ENCODE measurements at regions not wholly inside any gene's neighbourhood (a gene's known extent, or its start where the extent isn't known, plus 50 kb on each side); places are given as distances from the start of the nearest gene placed in this dataset.

DNA sequence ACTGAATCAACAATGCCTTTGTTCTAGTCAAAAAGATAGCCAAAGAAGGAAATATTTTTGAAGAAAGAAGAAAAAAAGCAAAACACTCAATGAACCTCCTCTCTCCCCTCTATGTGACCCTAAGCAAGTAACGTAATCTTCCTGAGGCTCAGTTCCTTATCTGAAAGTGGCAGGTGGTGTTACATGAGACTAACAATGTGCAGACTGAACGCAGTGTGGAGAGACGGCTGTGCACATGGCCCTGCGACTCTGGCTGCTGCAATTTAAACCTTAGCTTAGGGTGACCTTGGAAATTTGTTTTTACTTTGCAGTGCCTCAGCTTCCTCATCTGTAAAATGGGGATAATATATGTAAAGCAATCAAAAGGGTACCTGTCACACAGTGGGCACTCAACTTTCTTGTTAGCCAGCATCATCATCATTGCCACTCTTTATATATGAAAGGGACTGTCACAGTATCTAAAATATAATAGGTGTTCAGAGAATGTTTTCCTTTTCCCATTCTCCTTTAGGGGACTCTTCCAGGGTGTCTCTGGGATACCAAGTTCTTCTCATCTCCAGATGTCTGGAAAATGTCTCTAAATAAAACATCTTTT lies 100.1 kb upstream of the JUN start (continued):
- TF ChIP-seq, protein P1, sequence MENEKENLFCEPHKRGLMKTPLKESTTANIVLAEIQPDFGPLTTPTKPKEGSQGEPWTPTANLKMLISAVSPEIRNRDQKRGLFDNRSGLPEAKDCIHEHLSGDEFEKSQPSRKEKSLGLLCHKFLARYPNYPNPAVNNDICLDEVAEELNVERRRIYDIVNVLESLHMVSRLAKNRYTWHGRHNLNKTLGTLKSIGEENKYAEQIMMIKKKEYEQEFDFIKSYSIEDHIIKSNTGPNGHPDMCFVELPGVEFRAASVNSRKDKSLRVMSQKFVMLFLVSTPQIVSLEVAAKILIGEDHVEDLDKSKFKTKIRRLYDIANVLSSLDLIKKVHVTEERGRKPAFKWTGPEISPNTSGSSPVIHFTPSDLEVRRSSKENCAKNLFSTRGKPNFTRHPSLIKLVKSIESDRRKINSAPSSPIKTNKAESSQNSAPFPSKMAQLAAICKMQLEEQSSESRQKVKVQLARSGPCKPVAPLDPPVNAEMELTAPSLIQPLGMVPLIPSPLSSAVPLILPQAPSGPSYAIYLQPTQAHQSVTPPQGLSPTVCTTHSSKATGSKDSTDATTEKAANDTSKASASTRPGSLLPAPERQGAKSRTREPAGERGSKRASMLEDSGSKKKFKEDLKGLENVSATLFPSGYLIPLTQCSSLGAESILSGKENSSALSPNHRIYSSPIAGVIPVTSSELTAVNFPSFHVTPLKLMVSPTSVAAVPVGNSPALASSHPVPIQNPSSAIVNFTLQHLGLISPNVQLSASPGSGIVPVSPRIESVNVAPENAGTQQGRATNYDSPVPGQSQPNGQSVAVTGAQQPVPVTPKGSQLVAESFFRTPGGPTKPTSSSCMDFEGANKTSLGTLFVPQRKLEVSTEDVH (IDR thresholded peaks at IDR 0.05; ENCODE audit: low read depth, partially characterized antibody): peak; percentile 17
- peak; percentile 94 to 100 for TF ChIP-seq RCOR1 (IDR thresholded peaks at IDR 0.05; ENCODE audit: borderline replicate concordance in 1 of 2, low read depth in 2 of 2, low read length in 2 of 2)
- TF ChIP-seq, protein P2, sequence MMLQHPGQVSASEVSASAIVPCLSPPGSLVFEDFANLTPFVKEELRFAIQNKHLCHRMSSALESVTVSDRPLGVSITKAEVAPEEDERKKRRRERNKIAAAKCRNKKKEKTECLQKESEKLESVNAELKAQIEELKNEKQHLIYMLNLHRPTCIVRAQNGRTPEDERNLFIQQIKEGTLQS (IDR thresholded peaks at IDR 0.05): no peak
- TF ChIP-seq, protein P2 (CRISPR knock-in tag; conservative IDR thresholded peaks at IDR 0.05): 0 out of 2 replicates have a peak, but pooled peaks have one; percentile 10
- peak; percentile 51; the same call in 1 of the 2 replicates for TF ChIP-seq DDX20 (tag; IDR thresholded peaks at IDR 0.05; ENCODE audit: low read depth)
- peak in 1 of 2 experiments; percentile 44; a peak in 2 of 4 replicates for TF ChIP-seq ETV6 (IDR thresholded peaks at IDR 0.05; ENCODE audit: borderline replicate concordance in 1 of 2, low read depth in 2 of 2, low read length in 1 of 2)
- no peak for TF ChIP-seq ETV6 (CRISPR knock-in tag; IDR thresholded peaks at IDR 0.05; ENCODE audit: borderline replicate concordance)
- 0 out of 2 replicates have a peak, but pooled peaks have one; percentile 46 for TF ChIP-seq ZZZ3 (IDR thresholded peaks at IDR 0.05)
- 0 out of 2 replicates have a peak, but pooled peaks have one; percentile 46 for TF ChIP-seq ZNF311 (CRISPR knock-in tag; IDR thresholded peaks at IDR 0.05)
- peak; percentile 11; the same call in 1 of the 2 replicates for TF ChIP-seq ZNF175 (CRISPR knock-in tag; IDR thresholded peaks at IDR 0.05; ENCODE audit: low read depth)
- peak; percentile 83 for TF ChIP-seq SMARCB1 (IDR thresholded peaks at IDR 0.05; ENCODE audit: insufficient read length, low read depth)
- TF ChIP-seq MEIS2 (IDR thresholded peaks at IDR 0.05; ENCODE audit: partially characterized antibody): peak; percentile 92
- TF ChIP-seq, protein P3, sequence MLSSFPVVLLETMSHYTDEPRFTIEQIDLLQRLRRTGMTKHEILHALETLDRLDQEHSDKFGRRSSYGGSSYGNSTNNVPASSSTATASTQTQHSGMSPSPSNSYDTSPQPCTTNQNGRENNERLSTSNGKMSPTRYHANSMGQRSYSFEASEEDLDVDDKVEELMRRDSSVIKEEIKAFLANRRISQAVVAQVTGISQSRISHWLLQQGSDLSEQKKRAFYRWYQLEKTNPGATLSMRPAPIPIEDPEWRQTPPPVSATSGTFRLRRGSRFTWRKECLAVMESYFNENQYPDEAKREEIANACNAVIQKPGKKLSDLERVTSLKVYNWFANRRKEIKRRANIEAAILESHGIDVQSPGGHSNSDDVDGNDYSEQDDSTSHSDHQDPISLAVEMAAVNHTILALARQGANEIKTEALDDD (IDR thresholded peaks at IDR 0.05): peak; percentile 51
- TF ChIP-seq HDAC3 (IDR thresholded peaks at IDR 0.05; ENCODE audit: borderline replicate concordance, partially characterized antibody): peak; percentile 82
- no peak for TF ChIP-seq CHCHD3 (CRISPR knock-in tag; IDR thresholded peaks at IDR 0.05)
- TF ChIP-seq, protein P4, sequence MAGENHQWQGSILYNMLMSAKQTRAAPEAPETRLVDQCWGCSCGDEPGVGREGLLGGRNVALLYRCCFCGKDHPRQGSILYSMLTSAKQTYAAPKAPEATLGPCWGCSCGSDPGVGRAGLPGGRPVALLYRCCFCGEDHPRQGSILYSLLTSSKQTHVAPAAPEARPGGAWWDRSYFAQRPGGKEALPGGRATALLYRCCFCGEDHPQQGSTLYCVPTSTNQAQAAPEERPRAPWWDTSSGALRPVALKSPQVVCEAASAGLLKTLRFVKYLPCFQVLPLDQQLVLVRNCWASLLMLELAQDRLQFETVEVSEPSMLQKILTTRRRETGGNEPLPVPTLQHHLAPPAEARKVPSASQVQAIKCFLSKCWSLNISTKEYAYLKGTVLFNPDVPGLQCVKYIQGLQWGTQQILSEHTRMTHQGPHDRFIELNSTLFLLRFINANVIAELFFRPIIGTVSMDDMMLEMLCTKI (IDR thresholded peaks at IDR 0.05; ENCODE audit: partially characterized antibody): no peak
- peak; percentile 89 for TF ChIP-seq CCNT2 (IDR thresholded peaks at IDR 0.05; ENCODE audit: borderline replicate concordance, extremely low read depth, insufficient read length, low read depth, low read length)
- TF ChIP-seq SMARCA4 (IDR thresholded peaks at IDR 0.05): peak; percentile 92
- peak; percentile 70; the same call in 1 of the 2 replicates for TF ChIP-seq CEBPG (CRISPR knock-in tag; IDR thresholded peaks at IDR 0.05)
- TF ChIP-seq CEBPG (tag; conservative IDR thresholded peaks at IDR 0.05 in 1 of 2, IDR thresholded peaks at IDR 0.05 in 1 of 2): no peak
- TF ChIP-seq ADNP (tag; IDR thresholded peaks at IDR 0.05): peak; percentile 100
- TF ChIP-seq TEAD4 (IDR thresholded peaks at IDR 0.05; ENCODE audit: low read length): peak; percentile 95
- TF ChIP-seq TEAD4 (CRISPR knock-in tag; IDR thresholded peaks at IDR 0.05; ENCODE audit: borderline replicate concordance): no peak
